ENCODE measurements at regions not wholly inside any gene's neighbourhood (a gene's known extent, or its start where the extent isn't known, plus 50 kb on each side); places are given as distances from the start of the nearest gene placed in this dataset.

DNA sequence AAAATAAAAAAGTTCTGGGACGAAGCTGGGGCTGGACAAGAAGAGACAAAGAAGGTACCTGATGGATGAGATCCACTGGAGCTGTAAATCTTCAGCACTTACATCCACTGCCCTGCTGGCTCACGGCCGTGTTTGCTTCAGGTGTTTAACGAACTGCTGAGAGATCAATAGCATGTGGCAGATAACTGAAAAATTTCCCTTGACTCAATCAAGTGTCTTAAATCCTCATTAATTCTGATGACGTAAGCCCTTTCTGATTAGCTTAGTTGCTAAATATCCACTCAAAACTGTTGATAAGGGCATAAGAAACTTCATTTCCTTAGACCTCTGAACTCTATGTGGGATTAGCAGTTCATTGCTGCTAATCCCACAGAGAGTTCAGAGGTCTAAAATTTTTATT, 354.2 kb upstream of the HS3ST1 start:
- Histone ChIP-seq H3K36me3 (no peaks in the 10 kb centered on the region), H3K27me3 (no peaks in the 10 kb centered on the region), H3K27ac (no peak overlapping the region), H3K4me1 (no peaks in the 10 kb centered on the region), H3K4me3 (no peak overlapping the region), H3K9me3 (no peaks in the 10 kb centered on the region)
- no peak for DNase-seq (ENCODE audit: low spot score in 2 of 2)
- TF ChIP-seq, protein P1, sequence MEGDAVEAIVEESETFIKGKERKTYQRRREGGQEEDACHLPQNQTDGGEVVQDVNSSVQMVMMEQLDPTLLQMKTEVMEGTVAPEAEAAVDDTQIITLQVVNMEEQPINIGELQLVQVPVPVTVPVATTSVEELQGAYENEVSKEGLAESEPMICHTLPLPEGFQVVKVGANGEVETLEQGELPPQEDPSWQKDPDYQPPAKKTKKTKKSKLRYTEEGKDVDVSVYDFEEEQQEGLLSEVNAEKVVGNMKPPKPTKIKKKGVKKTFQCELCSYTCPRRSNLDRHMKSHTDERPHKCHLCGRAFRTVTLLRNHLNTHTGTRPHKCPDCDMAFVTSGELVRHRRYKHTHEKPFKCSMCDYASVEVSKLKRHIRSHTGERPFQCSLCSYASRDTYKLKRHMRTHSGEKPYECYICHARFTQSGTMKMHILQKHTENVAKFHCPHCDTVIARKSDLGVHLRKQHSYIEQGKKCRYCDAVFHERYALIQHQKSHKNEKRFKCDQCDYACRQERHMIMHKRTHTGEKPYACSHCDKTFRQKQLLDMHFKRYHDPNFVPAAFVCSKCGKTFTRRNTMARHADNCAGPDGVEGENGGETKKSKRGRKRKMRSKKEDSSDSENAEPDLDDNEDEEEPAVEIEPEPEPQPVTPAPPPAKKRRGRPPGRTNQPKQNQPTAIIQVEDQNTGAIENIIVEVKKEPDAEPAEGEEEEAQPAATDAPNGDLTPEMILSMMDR (IDR thresholded peaks at IDR 0.05) = no peak
- TF ChIP-seq POLR2A (IDR thresholded peaks at IDR 0.05) (no peak), EP300 (IDR thresholded peaks at IDR 0.05) (no peak)
- 66 to 78% methylated on average over 5 of the region's 5 CpGs for WGBS, 2 donors

DNA sequence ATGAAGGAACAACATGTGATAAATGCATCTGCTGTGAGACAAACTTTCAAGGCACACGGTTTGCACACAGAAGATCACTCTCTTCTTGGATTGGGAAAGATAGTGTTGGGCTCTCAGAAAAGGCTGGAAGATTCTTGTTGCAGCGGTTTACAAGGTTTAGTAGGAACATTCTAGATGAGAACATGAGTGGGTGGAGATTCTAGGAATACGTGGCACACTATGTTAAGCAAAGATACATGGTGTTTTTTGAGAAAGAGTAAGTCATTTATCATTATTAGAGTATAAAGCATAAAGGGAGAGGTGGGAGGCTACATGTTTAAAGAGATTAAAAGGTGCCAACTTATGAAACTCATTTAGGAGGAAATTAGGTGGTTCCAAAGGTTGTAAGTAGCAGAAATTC, 348.8 kb upstream of the HS3ST1 start:
- H3K4me1 ChIP-seq = peaks cover 0 to 4% (median 0%) of the 10 kb centered on the region in 4 donors
- H3K27ac ChIP-seq = no peak overlapping the region
- H3K36me3 ChIP-seq = no peaks in the 10 kb centered on the region
- TF ChIP-seq EP300 (IDR thresholded peaks at IDR 0.05) (no peak), POLR2A (IDR thresholded peaks at IDR 0.05) (no peak)
- TF ChIP-seq, protein P1 (IDR thresholded peaks at IDR 0.05) = no peak
- H3K27me3 ChIP-seq = no peaks in the 10 kb centered on the region
- no peak overlapping the region for H3K4me3 ChIP-seq
- DNase-seq (ENCODE audit: low spot score in 2 of 2) = no peak
- WGBS, 2 donors = 78 to 80% methylated on average over 3 of the region's 3 CpGs
- no peaks in the 10 kb centered on the region for H3K9me3 ChIP-seq

DNA sequence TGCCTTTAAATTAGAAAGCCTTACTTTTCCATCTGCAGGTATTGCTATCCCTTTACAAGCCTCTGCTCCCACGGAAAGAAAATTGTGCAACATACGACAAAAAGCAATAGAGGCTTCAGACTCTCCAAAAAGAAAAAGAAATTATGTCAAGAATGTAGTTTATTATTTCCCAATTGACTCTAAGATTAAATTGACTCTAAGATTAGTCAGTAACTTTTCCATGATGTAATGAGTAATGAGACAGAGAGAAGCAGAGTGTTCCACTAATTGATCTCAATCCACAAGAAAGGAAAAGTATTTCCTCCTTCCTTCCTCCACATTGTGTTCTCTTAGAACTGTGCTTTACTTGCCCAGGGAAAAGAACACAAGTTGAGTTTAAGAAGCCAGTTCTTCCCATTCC, 345.7 kb upstream of the HS3ST1 start:
- TF ChIP-seq, protein P1 (IDR thresholded peaks at IDR 0.05) = no peak
- TF ChIP-seq POLR2A (IDR thresholded peaks at IDR 0.05) = no peak
- TF ChIP-seq EP300 (IDR thresholded peaks at IDR 0.05) = no peak

DNA sequence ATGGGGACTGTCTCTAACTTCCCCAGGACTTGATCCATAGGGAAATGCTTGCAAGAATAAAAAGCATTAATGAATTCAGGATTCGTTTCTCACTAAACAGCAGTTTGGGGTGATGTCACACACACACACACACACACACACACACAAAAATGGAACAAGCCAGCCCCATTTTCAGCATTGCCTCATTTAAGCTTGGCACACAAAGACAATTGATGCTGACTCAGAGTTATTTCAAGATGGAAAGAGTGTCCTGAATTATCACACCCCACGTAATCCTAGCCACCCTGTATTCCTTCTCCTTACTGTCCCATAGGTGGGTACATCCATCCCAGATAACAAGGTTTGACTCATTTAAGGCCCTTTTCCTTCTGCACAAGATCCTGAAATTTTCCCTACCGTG, 345.1 kb upstream of the HS3ST1 start:
- Histone ChIP-seq H3K27me3 (no peaks in the 10 kb centered on the region), H3K9me3 (no peaks in the 10 kb centered on the region), H3K4me3 (no peak overlapping the region), H3K4me1 (peaks cover 0 to 4% (median 0%) of the 10 kb centered on the region in 4 donors), H3K27ac (no peak overlapping the region), H3K36me3 (no peaks in the 10 kb centered on the region)
- no peak for DNase-seq (ENCODE audit: low spot score in 2 of 2)
- TF ChIP-seq, protein P1 (IDR thresholded peaks at IDR 0.05) = no peak
- no peak for TF ChIP-seq EP300 (IDR thresholded peaks at IDR 0.05)
- TF ChIP-seq POLR2A (IDR thresholded peaks at IDR 0.05) = no peak
- WGBS, 2 donors = 69 to 79% methylated on average over 3 of the region's 3 CpGs

More for the DNA sequence above, 345.7 kb upstream of the HS3ST1 start:
- DNase-seq (ENCODE audit: low spot score in 2 of 2) = no peak
- Histone ChIP-seq H3K36me3 (no peaks in the 10 kb centered on the region), H3K27me3 (no peaks in the 10 kb centered on the region), H3K4me1 (peaks cover 0 to 4% (median 0%) of the 10 kb centered on the region in 4 donors), H3K27ac (peak overlapping the region in 1 of 4 donors; percentile 40), H3K4me3 (no peak overlapping the region), H3K9me3 (no peaks in the 10 kb centered on the region)
- WGBS, 2 donors = 47 to 64% methylated on average over 2 of the region's 2 CpGs

DNA sequence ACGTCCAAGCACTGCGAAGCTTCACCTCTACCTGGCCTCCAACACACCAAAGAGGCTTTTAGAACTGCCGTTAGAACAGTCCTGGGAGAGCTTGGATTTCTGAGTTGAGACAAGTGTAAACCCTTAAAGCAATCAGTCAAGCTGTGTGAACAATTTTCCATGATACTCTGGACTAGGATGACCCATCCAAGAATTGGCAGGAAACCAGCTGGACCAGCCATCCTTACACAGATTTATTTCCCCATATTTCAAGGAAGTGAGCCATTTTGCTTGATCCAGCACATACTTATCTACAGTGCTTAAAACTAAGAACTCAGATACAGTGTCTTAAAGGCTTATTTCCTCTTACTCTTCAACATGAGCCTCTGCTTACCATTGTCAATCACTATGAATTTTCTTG, 340.7 kb upstream of the HS3ST1 start:
- WGBS, 2 donors = 63 to 82% methylated on average over 3 of the region's 3 CpGs
- H3K36me3 ChIP-seq = no peaks in the 10 kb centered on the region
- TF ChIP-seq, protein P1 (IDR thresholded peaks at IDR 0.05) = no peak
- TF ChIP-seq EP300 (IDR thresholded peaks at IDR 0.05) (no peak), POLR2A (IDR thresholded peaks at IDR 0.05) (no peak)
- H3K9me3 ChIP-seq = no peaks in the 10 kb centered on the region
- no peak overlapping the region for H3K4me3 ChIP-seq
- H3K27me3 ChIP-seq = no peaks in the 10 kb centered on the region
- H3K27ac ChIP-seq = no peak overlapping the region
- peak in 1 of 2 donors; percentile 10 for DNase-seq (ENCODE audit: low spot score in 2 of 2)
- peaks cover 0 to 4% (median 0%) of the 10 kb centered on the region in 4 donors for H3K4me1 ChIP-seq

Data from tibial nerve (tissue), 4 donors.